GM12865 (cell line): ENCODE measurements at regions not wholly inside any gene's neighbourhood (a gene's known extent, or its start where the extent isn't known, plus 50 kb on each side); places are given as distances from the start of the nearest gene placed in this dataset.

Source experiments
- DNase-seq: peaks from one replicate; pipeline ENCODE4 v3.0.0; 2010; ENCODE audit warnings: low read depth
- H3K4me3 ChIP-seq: 2 replicates; pipeline ENCODE4 v1.5.1; 2011; ENCODE audit warnings: mild to moderate bottlenecking, low read depth, low read length, control low read depth
- CTCF ChIP-seq: IDR thresholded peaks from 2 replicates; pipeline ENCODE4 v1.5.1; 2011; ENCODE audit warnings: low read length, control low read depth, low read depth, inconsistent platforms; ENCODE audit not compliant: insufficient read depth; ENCODE audit errors: missing control alignments

- H3K4me3 ChIP-seq = no peak overlapping the region
- no peak for DNase-seq
- TF ChIP-seq CTCF = no peak
These were observed 217.2 kb upstream of the CCDC150 start for GRCh38 chr2:196422361-196422760.

- no peak for DNase-seq
- TF ChIP-seq CTCF = no peak
- H3K4me3 ChIP-seq = no peak overlapping the region
These were observed 213.4 kb upstream of the CCDC150 start for GRCh38 chr2:196426122-196426521.

- H3K4me3 ChIP-seq = no peak overlapping the region
- DNase-seq = no peak
- TF ChIP-seq CTCF = no peak
These were observed 211.4 kb upstream of the CCDC150 start for GRCh38 chr2:196427986-196428634.

DNA sequence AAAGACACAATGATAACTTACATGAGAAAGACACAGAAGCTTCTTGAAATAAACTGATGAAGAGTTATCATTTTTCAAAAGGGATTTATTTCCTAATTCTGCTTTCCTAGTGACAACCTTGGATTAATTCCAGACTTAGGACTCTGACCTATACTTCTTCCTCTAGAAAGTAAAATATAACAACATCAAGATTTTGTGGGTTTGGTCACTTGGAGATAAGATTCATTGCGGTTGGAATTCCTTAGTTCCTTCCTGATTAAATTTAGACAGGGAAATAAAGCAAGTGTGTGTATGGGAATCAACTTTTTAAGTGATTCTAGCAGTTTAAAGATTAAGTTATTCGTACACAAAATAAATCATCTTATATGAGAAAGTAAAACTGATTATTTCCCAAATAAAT, 208.4 kb upstream of the CCDC150 start:
- TF ChIP-seq CTCF = no peak
- no peak overlapping the region for H3K4me3 ChIP-seq
- no peak for DNase-seq

GRCh38 chr2:196431957-196432356, 207.6 kb upstream of the CCDC150 start:
- DNase-seq = no peak
- no peak overlapping the region for H3K4me3 ChIP-seq
- no peak for TF ChIP-seq CTCF

DNA sequence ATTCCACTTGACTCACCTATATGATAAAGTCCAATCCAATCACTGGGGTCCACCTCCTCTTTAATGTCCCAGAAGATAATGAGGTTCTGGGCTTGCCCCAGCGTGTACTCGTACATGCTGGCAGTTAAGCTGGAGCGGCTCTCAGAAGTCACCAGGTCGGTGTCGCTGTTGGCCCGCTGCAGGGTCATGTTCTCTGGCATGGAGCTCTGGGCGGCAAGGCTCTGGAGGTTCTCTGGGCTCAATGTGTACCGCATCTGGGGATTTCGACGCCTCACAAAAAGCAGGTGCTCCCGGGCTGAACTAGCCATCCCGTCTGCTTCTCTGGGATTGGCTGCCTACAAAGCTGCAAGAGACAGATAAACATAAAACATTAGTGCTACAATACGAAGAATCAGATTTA, 206.4 kb upstream of the CCDC150 start:
- DNase-seq = no peak
- H3K4me3 ChIP-seq = no peak overlapping the region
- TF ChIP-seq CTCF = no peak

DNA sequence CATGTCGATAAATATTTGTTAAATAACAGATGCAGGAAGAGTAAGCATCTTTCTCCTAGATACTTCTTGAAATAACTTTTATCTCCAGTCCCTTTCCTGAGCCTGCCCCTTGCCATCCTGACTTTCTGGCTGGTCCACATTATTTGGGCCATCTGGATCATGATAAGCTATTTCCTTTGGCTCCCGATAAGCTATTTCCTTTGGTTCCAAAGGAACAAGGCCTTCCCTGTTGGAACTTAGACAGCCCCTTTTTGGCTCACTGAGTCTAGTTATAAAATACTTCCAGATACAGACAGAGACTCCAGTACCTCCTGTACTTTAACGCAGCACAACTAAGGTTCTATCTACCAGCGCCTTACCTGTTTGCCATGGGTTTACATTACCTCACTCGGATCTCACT, 205.3 kb upstream of the CCDC150 start:
- no peak for DNase-seq
- H3K4me3 ChIP-seq = no peak overlapping the region
- no peak for TF ChIP-seq CTCF
